Activated T-cell treated with anti-CD3 and anti-CD28 coated beads, Interleukin-2, amount 50 U/mL, for 48 hours (primary cell): ENCODE measurements at regions not wholly inside any gene's neighbourhood (a gene's known extent, or its start where the extent isn't known, plus 50 kb on each side); places are given as distances from the start of the nearest gene placed in this dataset.

Source experiments
- DNase-seq, 2 experiments: peaks; one replicate each; pipeline ENCODE4 v3.0.0-alpha.2; 2020

DNA sequence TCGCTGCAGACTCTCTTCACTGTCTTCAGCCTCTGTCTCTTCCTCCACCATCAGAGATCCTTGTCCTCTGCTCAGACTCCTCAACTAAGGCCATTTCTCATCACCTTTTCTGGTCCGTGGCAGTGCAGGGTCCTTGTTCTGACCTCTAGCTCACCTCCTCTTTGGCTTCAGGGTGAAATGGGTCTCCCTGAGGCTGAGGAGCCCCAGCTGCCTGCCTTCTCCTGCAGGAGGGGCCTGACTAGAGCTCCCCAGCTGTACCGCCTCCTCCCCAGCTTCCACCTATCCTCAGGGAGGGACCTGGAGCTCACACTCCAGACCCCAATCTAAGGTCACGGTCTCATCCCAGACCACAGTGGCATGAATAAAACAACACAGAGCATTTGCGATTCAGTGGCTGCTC, 203.0 kb downstream of the TRIM29 start:
- DNase-seq, result no peak

- no peak for DNase-seq
Observed at GRCh38 chr11:119934267-119934666, 203.6 kb downstream of the TRIM29 start.

GRCh38 chr11:119933584-119933983, 204.3 kb downstream of the TRIM29 start:
- DNase-seq, result no peak

DNA sequence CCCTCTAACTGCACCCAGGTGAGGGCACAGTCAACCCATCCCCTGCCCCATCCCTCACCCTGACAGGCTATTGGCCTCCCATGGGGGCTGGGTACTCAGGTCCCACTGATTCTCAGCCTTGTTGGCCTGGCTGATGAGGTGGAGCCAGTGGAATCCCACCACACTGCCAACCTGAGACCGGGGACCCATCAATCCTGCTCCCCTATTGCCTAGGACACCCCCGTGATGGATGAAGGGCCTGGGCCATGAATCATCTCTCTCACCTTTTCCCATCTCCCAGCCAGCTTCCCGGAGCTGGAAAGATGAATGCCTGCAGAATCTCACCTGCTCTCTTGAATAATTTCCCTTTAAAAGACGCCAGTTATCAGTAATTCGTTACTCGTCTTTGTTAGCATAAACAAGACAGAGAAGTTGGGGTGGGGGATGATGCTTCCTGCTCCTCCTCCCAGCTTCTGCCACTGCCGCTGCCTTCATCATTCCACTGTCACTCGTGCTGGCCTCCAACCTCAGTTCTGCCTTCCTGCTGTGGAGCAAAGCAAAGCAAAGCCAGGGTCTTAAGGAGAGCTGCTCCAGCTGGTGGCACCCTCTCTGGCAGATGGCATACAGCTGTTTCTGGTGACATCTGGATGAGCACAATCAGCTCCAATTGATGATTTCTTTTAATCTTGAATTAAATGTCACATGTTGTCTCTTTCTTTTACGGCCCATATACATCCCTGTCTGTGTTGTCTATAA, 204.0 kb upstream of the NECTIN1 start:
- DNase-seq, result no peak

DNA sequence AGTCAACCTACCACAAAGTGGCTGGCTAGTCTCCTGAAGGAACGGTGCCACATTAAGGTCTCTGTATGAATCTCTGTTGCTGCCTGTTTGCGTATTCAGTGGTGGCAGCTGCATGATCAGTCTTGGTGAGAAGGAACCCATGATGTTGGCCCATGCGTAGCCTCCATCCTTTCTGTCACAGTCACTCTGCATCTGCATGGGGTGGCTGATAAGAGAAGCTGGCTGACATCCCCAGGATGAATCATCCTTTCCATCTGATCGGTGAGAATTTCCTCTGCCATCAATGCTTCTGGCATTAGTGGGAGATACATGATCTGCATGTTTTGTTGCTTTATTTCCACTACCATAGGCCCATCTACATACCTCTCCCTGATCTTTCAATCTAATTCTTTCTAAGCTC, 199.0 kb upstream of the NECTIN1 start:
- no peak for DNase-seq

GRCh38 chr11:119924017-119924416, 195.0 kb upstream of the NECTIN1 start:
- no peak for DNase-seq

DNA sequence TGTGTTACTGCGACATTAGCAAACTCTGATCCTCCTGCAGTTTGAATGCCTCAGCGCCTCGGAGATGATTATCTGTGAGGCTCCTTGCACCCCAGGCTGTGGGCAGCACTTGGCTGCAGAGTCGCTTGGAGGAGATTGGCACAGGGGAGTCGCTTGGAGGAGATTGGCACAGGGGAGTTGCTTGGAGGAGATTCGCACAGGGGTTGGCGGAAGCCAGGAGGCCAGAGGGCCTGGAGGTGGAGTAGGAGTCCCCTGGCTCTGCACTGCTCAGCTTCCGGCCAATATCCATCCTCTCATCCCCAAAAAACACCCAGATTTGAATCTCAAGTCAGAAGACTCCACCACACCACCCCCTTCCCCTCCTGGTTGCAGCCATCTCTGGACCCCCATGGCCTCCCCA, 192.6 kb upstream of the NECTIN1 start:
- no peak for DNase-seq

DNA sequence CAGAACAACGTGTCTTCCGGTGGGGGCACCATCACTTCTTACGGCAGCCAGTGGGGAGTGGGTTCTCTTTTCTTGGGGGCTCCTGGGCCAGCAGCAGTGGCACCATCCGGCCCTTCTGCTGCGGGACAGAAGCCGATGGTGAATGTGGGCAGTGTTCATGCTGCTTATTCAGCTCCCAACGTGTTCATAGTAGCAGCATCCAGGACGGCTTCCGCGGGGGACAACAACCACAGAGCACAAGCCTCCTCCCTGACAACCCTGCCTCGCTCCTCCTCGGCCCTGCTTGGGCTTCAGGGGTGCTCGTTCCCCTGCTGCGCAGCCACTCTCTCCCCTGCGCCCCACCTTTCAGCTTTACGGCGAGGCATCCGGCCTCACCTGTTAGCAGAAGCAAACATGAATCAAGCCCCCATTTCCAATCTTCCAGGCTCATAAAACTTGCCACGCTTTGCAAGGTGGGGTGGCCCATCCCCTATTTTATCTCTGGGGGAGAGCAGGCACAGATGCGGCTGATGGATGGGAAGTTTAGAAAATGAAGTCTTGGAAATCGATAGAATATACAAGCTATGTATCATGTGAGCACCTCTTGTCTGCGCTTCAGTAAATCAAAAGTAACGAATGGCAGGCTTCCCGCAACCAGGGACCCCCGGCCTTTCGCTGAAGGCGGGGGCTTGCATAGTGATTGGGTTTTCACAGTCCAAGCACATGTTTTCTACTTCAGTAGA, 191.8 kb upstream of the NECTIN1 start:
- no peak for DNase-seq

DNA sequence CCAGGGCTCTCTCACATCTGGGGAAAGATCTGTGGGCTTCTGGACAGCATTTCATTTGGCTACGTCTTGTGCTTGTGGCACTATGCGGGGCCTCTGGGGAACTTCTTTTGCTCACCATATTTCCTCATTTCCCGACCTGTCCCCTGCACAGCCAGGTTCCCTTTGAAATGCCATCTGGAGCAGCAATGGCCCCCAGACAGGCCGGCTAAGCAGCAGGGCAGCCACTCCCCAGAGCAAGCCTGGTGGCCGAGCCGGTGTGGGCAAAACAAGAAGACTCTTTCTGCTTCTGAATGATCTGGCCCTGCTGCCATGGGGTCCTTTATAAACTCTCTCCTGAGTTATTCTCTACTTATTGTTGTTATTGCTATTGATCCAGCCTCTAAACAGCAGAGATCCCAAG, 190.7 kb upstream of the NECTIN1 start:
- no peak for DNase-seq

GRCh38 chr11:119918347-119918746, 189.3 kb upstream of the NECTIN1 start:
- DNase-seq, result no peak

DNA sequence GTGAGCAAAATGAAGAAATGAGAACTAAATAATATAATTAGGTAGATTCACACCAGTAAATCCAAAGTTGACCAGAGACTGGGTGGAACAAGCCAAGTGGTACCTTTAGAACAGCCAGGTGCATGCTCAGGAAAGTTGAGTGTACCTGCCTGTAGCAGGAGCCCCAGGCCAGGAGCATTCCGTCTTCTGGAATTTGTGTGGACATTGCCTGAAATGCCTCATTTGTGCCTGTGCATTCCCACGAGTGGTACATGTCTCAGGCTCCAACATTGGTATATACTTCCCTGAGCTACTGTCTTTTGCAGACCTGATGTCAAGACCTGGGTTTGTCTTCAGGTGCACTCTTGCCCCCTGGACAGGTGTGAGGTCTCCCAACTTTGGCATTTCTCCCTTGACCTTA, 187.6 kb upstream of the NECTIN1 start:
- DNase-seq, result no peak

- DNase-seq, result no peak
Observed at GRCh38 chr11:119912229-119912628, 183.2 kb upstream of the NECTIN1 start.

DNA sequence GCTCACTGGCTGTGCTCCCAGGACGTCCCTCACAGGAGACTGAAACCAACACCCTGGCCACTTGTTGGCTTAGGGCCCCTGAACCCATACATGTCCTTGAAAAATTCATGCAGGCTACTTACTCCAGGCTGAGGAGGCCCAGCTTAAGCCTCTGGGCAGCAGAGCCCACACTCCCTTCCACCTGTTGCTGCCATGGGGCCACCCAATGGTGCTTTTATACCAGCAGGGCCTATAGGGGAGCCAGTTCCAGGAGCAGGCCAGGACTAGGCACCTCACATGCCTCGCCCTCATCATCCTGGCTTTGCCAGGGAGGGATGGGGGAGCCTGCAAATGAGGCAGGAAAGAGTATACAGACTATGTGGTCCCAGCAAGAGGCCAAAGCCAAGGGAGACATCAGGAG, 181.7 kb upstream of the NECTIN1 start:
- no peak for DNase-seq

GRCh38 chr11:119910051-119910450, 181.1 kb upstream of the NECTIN1 start:
- DNase-seq, result no peak

DNA sequence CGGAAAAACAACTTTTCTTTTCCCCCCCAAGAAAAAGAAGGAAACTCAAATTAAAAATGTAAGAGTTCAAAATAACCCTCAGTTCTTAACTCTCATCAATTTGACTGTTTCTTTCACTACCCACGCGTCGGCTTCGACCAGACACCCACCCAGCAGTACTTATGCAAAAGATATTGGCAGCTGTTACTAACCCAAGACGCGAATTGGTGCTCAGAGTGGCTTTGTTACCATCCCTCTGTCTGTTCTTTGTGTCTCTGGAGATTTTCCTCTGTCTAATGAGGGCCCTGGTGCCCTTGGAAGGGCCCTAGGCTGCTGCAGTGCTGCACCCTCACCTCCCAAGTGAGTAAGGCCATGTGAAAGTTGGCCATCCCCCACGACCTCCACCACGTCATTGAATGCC, 180.5 kb upstream of the NECTIN1 start:
- no peak for DNase-seq

GRCh38 chr11:119909077-119909476, 180.1 kb upstream of the NECTIN1 start:
- DNase-seq, result no peak

DNA sequence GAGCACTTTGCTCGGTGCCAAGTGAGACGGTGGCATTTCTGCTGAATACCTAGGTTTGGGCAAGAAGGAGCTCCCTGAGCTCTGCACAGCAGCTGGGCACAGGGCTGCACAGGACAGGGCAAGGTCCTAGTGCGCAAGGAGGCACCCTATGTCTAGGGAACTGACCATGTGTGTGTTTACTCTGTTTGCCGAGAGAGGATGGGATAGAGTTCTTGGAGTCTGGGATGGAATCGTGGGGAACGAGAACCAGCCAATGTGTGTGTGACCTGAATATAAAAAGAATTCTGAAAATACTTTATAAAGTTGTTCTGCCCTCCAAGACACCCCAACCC, 179.5 kb upstream of the NECTIN1 start:
- no peak for DNase-seq

GRCh38 chr11:119907878-119908572, 179.0 kb upstream of the NECTIN1 start:
- no peak for DNase-seq

GRCh38 chr11:119907122-119907851, 178.3 kb upstream of the NECTIN1 start:
- DNase-seq, result no peak

DNA sequence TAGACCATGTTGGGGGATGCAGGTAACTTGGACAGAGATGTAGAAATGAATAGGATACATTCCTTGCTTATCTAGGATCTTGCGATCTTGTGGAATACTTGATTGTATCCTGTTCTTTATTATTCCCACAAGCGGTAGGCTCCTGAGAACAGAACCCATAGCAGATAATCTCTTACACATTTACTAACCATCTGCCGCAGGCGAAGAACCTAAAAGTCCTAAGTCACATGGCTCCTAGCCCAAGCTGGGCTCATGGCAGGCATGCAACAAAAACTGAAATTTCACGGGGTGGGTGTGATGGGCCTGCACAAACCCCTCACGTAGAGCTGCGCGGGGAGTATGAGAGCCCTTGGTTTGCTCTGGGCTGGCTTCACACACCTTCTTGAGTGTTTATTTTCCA, 177.4 kb upstream of the NECTIN1 start:
- no peak for DNase-seq

DNA sequence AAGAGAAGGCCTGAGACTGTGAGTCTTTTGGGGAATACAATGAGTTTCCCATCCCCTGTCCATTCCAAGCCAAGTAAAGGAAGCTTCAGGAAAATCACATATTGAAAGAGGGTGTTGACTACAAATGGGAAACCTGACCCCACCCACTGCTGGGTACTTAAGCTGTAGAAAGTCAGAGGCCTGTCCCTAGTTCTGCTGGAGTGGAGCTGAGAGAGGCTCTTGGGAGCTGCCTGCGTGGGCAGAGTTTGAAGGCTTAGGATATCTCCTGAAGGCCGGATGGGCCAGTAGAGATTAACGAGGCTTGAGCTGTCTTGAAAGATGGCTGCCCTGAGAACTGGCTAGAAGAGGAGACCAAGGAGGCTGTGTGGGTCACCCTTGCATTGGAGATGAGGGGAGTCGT, 176.2 kb upstream of the NECTIN1 start:
- no peak for DNase-seq

DNA sequence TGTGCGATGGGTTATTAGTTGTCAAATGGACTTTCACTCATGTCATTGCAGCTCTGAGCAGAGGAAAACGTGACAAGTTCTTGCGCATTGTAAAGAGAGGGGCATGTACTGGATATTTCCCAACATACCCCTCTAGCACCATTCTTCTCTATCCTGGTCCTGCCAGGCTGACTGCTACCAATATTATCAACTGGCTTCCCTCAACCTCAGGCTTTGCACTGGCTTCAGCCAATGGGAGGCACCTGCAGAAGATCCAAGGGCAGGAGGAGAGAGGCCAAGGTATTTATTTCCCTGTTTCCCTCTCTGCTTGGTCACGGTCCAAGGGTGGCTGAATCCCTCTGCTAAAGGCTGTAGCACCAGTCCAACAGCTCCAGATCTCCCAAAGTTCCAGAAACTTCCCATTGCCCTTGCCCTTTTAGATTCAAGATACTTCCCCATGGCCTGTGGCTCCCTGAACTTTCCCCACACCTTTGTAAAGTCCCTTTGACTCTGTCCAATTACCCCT, 175.6 kb upstream of the NECTIN1 start:
- DNase-seq, result no peak

- DNase-seq, result no peak
Observed at GRCh38 chr11:119903821-119904220, 174.8 kb upstream of the NECTIN1 start.
